ENCODE measurements at regions not wholly inside any gene's neighbourhood (a gene's known extent, or its start where the extent isn't known, plus 50 kb on each side); places are given as distances from the start of the nearest gene placed in this dataset.

GRCh38 chr10:33805831-33806230, 471.4 kb upstream of the NRP1 start:
- TF ChIP-seq CTCF (IDR thresholded peaks at IDR 0.05) (no peak), POLR2A (IDR thresholded peaks at IDR 0.05) (no peak)

Data from adrenal gland (tissue), 5 donors.